ENCODE measurements at regions not wholly inside any gene's neighbourhood (a gene's known extent, or its start where the extent isn't known, plus 50 kb on each side); places are given as distances from the start of the nearest gene placed in this dataset.
"Not testable (repeated sequence)": the region's sequence is repeated elsewhere in the genome, so short reads cannot be mapped to it uniquely, and the experiment has no call there.

GRCh38 chr7:25460433-25460832 is 232.1 kb upstream of the NPVF start:
- H3K4me3 ChIP-seq (ENCODE audit: low read length in 3 of 3) = no peak overlapping the region
- no peak overlapping the region for H3K9ac ChIP-seq (ENCODE audit: low read length in 3 of 3)
- DNase-seq = no peak
- no peak overlapping the region for H3K27ac ChIP-seq (ENCODE audit: low read depth in 2 of 2, low read length in 2 of 2)
- no peaks in the 10 kb centered on the region for H3K36me3 ChIP-seq (ENCODE audit: control insufficient read depth in 2 of 3, insufficient read depth in 3 of 3, low read length in 3 of 3)
- FAIRE-seq = no peak
- intact Hi-C loops (cut with DNase I) = no loop called here
- TF ChIP-seq CTCF (IDR thresholded peaks at IDR 0.05; ENCODE audit: borderline replicate concordance, extremely low read depth, insufficient read depth) = no peak
- no peaks in the 10 kb centered on the region for H3K27me3 ChIP-seq (ENCODE audit: control insufficient read depth, insufficient read depth, low read length)
- H3K4me1 ChIP-seq (ENCODE audit: control insufficient read depth in 2 of 3, insufficient read depth in 2 of 3, low read depth in 1 of 3, low read length in 3 of 3) = peaks cover 0 to 9% (median 0%) of the 10 kb centered on the region in 3 donors
- H3K9me3 ChIP-seq (ENCODE audit: control insufficient read depth in 2 of 3, insufficient read depth in 1 of 3, low read length in 3 of 3) = no peaks in the 10 kb centered on the region

- Histone ChIP-seq H3K4me3 (ENCODE audit: low read length in 3 of 3) (no peak overlapping the region), H3K9ac (ENCODE audit: low read length in 3 of 3) (no peak overlapping the region), H3K27me3 (ENCODE audit: control insufficient read depth, insufficient read depth, low read length) (no peaks in the 10 kb centered on the region), H3K9me3 (ENCODE audit: control insufficient read depth in 2 of 3, insufficient read depth in 1 of 3, low read length in 3 of 3) (no peaks in the 10 kb centered on the region), H3K36me3 (ENCODE audit: control insufficient read depth in 2 of 3, insufficient read depth in 3 of 3, low read length in 3 of 3) (no peaks in the 10 kb centered on the region), H3K27ac (ENCODE audit: low read depth in 2 of 2, low read length in 2 of 2) (no peak overlapping the region), H3K4me1 (ENCODE audit: control insufficient read depth in 2 of 3, insufficient read depth in 2 of 3, low read depth in 1 of 3, low read length in 3 of 3) (no peaks in the 10 kb centered on the region)
- FAIRE-seq (no peak), DNase-seq (no peak)
- intact Hi-C loops (cut with DNase I) = no loop called here
- TF ChIP-seq CTCF (IDR thresholded peaks at IDR 0.05; ENCODE audit: borderline replicate concordance, extremely low read depth, insufficient read depth) = no peak
Measured at GRCh38 chr7:25469669-25470068, 241.4 kb upstream of the NPVF start.

- no peaks in the 10 kb centered on the region for H3K9me3 ChIP-seq (ENCODE audit: control insufficient read depth in 2 of 3, insufficient read depth in 1 of 3, low read length in 3 of 3)
- DNase-seq (no peak), FAIRE-seq (no peak)
- H3K36me3 ChIP-seq (ENCODE audit: control insufficient read depth in 2 of 3, insufficient read depth in 3 of 3, low read length in 3 of 3) = no peaks in the 10 kb centered on the region
- no peak overlapping the region for H3K9ac ChIP-seq (ENCODE audit: low read length in 3 of 3)
- H3K27me3 ChIP-seq (ENCODE audit: control insufficient read depth, insufficient read depth, low read length) = no peaks in the 10 kb centered on the region
- H3K4me1 ChIP-seq (ENCODE audit: control insufficient read depth in 2 of 3, insufficient read depth in 2 of 3, low read depth in 1 of 3, low read length in 3 of 3) = no peaks in the 10 kb centered on the region
- intact Hi-C loops (cut with DNase I) = no loop called here
- no peak overlapping the region for H3K4me3 ChIP-seq (ENCODE audit: low read length in 3 of 3)
- no peak overlapping the region for H3K27ac ChIP-seq (ENCODE audit: low read depth in 2 of 2, low read length in 2 of 2)
- TF ChIP-seq CTCF (IDR thresholded peaks at IDR 0.05; ENCODE audit: borderline replicate concordance, extremely low read depth, insufficient read depth) = no peak
Measured at GRCh38 chr7:25476863-25477499, 248.7 kb upstream of the NPVF start.

GRCh38 chr7:25478221-25478620 is 249.9 kb upstream of the NPVF start:
- H3K27me3 ChIP-seq (ENCODE audit: control insufficient read depth, insufficient read depth, low read length); FAIRE-seq; H3K36me3 ChIP-seq (ENCODE audit: control insufficient read depth in 2 of 3, insufficient read depth in 3 of 3, low read length in 3 of 3); H3K9me3 ChIP-seq (ENCODE audit: control insufficient read depth in 2 of 3, insufficient read depth in 1 of 3, low read length in 3 of 3); H3K4me1 ChIP-seq (ENCODE audit: control insufficient read depth in 2 of 3, insufficient read depth in 2 of 3, low read depth in 1 of 3, low read length in 3 of 3); H3K9ac ChIP-seq (ENCODE audit: low read length in 3 of 3); intact Hi-C loops (cut with DNase I); H3K27ac ChIP-seq (ENCODE audit: low read depth in 2 of 2, low read length in 2 of 2); H3K4me3 ChIP-seq (ENCODE audit: low read length in 3 of 3); DNase-seq: not testable (repeated sequence)

Data from kidney (tissue), 13 donors.